ENCODE measurements at regions not wholly inside any gene's neighbourhood (a gene's known extent, or its start where the extent isn't known, plus 50 kb on each side); places are given as distances from the start of the nearest gene placed in this dataset.
"Not testable (repeated sequence)": the region's sequence is repeated elsewhere in the genome, so short reads cannot be mapped to it uniquely, and the experiment has no call there.

- not testable (repeated sequence) for DNase-seq
These were observed 231.2 kb upstream of the NRXN1 start for GRCh38 chr2:51263101-51263500.

DNA sequence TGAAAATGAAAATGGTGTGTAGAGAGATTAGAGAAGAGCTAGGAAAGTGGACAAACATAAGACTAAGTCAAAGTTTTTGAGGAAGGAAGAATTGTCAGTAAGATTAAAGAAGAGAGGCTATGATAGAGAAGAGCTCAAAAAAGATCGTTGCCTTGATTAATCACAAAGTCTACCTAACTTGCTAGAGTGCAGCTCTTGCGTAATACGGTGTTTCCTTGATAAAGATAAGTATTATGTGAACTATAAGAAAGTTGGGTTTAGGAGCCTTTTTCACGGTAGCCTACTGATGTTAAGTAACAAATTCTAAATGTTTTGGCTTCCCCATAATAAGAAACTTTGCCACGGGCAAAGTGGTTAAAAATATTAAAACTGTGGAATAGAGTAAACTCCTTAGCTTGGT lies 226.4 kb upstream of the NRXN1 start:
- no peak for DNase-seq

- no peak for DNase-seq
These were observed 224.8 kb upstream of the NRXN1 start for GRCh38 chr2:51256736-51257135.

- no peak for DNase-seq
These were observed 219.4 kb upstream of the NRXN1 start for GRCh38 chr2:51251356-51251755.

- DNase-seq: no peak
These were observed 215.4 kb upstream of the NRXN1 start for GRCh38 chr2:51247252-51247805.

GRCh38 chr2:51243892-51244535 lies 212.1 kb upstream of the NRXN1 start:
- DNase-seq: no peak

GRCh38 chr2:51237626-51238271 lies 205.8 kb upstream of the NRXN1 start:
- DNase-seq: peak in 1 of 3 experiments; percentile 44

DNA sequence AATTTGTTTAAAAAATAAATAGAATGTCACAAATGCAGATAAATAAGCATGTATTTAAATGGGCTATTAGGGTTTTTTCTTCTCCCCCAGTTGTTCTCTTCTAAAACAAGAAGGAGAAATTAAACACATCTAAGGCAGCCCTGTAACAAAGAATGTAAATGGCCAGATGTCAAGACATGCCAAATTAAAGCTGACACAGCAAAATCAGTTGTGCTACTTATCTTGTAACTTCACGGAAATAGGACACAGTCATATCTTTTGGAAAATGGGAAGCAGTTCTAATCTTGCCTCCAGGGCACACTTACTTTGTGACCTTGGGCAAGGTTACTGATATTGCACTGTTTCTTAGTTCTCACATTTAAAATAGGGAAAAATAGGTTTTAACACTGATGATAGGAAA lies 200.1 kb upstream of the NRXN1 start:
- no peak for DNase-seq

GRCh38 chr2:51231071-51231470 lies 199.1 kb upstream of the NRXN1 start:
- no peak for DNase-seq

- no peak for DNase-seq
These were observed 193.4 kb upstream of the NRXN1 start for GRCh38 chr2:51225377-51225776.

DNA sequence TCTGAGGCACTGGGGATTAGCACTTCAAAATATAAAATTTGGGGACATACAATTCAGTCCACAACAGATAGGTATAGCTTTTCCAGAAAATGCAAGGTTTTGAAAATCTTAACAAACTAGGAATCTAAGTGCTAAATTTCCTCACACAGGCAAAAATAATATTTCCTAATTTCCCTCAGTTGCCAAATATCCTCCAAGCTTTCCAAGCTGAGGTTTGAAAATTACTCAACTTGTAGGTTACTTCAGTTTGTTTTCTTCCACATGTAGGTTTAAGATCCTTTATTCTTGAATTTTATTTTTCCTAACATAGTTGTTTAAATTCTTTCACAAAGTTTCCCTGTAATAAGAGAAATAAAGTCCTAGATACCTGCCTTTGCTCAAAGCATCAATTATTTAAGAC lies 192.9 kb upstream of the NRXN1 start:
- no peak for DNase-seq

DNA sequence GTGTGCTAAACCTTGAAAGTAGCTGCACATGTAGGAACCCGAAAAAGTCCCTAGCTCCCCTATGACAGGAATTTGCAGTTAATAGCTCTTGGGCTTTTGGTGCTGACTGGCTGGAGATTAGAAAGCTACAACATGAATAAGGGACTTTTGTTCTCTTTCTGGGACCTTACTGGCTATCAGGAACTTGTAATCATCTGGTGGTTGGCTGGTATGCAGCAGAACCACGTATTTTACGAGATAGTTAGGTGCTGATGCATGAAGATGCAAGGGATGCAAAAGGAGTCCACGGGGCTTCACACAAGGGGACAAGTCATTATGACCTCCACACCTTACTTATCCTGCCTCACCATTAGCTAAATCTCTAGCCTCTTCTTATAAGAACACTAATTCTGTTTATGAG lies 190.2 kb upstream of the NRXN1 start:
- DNase-seq: no peak

DNA sequence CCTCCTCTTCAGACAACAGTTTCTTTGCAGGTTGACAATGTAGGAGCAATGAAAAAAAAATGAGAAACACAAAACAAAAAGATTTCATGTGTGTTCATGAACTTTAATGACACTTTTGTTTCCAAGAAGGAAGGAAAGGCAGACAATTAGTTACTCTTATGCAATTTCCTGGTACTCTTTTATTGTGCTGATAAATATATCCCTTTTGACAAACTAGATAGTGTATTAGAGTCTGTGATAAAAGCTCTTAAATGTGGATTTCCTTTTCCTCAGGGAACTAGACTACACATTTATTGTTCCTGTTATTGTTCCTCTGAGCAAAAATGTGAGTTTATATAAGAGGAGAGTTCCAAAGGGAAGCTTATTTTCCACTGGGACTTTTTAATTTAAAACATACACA lies 188.7 kb upstream of the NRXN1 start:
- DNase-seq: no peak

- DNase-seq: no peak
These were observed 188.1 kb upstream of the NRXN1 start for GRCh38 chr2:51220080-51220479.

- no peak for DNase-seq
These were observed 187.5 kb upstream of the NRXN1 start for GRCh38 chr2:51219468-51219867.

DNA sequence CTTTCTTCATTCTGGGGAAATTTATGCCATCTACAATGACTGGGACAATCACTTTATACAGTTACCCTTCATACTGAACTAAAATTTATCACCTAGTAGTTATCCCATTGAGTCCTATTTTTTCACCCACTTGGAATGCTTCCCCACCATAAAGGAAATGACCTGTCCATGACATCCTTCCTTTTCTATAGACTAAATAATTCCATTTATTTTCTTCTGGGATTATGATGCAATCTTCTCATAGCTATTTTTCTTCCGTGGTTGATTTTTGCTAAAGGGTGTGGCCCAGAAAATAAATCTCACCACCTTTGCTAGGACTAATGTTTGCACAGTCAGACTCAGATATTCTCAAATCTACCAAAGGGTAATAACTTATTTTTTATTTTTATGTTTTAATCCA lies 186.1 kb upstream of the NRXN1 start:
- no peak for DNase-seq

DNA sequence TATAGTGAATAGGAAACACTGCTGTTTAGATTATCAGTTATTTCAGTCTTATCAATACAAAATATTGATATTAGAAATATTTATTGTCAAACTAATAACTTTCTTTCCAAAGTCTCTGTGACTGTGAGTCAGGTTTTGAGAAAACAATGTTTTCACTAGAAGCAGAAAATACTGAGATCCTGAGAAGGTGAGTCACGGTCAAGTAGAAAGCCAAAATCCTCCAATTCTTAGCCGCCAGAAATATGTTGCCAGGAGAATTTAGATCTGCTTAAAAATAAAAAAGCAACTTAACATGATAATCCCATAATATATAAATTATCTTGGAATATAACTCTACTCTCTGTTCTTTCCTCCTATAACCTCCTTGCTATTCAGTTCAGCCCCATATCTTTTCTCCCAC lies 181.9 kb upstream of the NRXN1 start:
- no peak for DNase-seq

- no peak for DNase-seq
These were observed 180.4 kb upstream of the NRXN1 start for GRCh38 chr2:51212374-51212773.

DNA sequence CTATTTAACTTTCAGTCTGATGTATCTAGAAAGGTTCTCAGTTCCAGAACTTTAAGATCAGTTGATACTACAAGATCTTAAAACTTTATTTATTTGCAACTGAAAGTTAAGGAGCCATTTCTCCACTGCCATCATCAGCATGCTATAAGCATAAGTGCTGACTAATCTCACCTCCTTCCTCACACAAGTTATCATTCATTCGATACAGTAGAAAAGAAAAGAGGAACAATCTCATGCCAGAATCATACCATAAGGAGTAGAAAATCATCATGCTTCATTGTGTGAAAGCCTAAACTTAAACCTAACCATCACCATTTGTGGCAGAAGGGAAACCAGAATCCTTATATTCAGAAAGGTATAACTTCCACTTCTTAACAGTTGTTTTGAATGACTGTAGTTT lies 176.6 kb upstream of the NRXN1 start:
- DNase-seq: no peak

GRCh38 chr2:51201295-51201694 lies 169.4 kb upstream of the NRXN1 start:
- peak in 1 of 3 experiments; percentile 16 for DNase-seq

GRCh38 chr2:51194656-51195055 lies 162.7 kb upstream of the NRXN1 start:
- no peak for DNase-seq

DNA sequence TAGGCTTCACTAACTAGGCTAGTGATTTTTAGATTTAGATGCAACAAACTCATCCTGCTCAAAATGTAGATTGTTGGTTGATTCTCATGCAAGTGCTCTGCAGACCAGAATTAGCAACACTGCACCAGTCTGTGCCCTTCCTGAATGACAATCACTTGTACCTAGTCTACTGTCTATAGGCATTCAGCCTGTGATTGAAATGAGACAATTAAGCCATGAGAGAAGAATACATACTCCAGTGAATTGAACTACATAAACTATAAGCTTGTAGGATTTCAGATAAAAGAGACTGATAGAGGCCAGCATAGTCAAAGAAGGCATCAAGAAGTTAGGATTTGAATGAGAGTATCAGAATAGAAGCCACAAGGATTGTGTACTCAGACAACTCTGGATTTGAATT lies 138.3 kb upstream of the NRXN1 start:
- DNase-seq: no peak

DNA sequence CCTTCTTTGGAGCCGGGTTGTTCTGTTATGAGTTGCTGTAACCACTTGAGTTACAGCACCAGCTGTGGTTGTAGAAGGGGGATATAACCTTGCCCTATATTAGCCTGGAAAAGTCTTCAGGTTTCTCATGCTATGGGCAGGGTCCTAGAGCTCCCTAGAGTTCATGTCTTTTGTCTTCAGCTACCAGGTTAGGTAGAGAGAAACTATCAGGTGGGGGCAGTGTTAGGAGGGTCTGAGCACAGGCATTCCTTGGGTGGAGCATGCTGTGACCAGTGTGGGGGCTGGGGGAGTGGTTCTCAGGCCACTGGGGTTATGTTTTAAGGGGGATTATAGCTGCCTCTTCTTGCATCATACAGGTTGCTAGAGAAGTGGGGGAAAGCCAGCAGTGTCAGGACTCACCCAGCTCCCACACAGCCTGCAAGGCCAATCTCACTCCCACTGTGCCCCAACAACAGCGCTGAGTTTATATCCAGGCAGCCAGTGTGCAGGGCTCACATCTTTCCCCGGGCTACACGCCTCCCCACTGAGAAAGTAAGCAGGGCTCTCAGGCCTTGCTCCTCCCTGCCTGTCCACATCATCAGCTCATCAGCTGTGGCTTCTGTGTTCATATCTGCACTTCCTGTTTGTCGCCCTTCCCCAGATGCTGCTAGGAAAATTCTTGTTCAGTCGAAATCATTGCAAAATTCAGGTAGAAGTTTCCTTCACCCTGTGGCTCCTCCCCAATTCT lies 133.8 kb upstream of the NRXN1 start:
- DNase-seq: peak in 2 of 3 experiments; percentile 64 to 82

DNA sequence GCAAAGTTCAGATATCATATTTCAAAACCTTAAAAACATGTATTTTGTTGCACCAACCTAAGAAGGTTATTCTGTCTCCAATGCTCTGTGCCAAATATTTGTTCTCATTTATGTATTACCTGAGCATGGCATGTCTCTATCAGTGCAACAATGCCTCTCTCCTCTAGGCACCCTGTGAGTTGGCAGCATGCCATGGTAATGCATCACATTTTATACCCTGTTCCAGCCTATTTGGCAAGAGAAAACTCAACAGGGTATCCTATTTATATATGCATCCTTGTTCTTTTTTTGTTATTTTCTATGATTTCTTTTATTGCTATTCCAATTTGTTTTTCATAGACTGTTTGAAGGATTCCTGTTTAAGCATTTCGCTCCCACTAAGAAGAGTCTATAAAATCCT lies 126.3 kb upstream of the NRXN1 start:
- peak; percentile 55 to 89 (median 67) for DNase-seq
